IPS-20b (cell line): ENCODE measurements at regions not wholly inside any gene's neighbourhood (a gene's known extent, or its start where the extent isn't known, plus 50 kb on each side); places are given as distances from the start of the nearest gene placed in this dataset.
"Not testable (repeated sequence)": the region's sequence is repeated elsewhere in the genome, so short reads cannot be mapped to it uniquely, and the experiment has no call there.

Experiments used
- H3K27ac ChIP-seq: one replicate; pipeline ENCODE4 v1.5.1; 2013; ENCODE audit warnings: low read length
- H3K27me3 ChIP-seq: 2 replicates; pipeline ENCODE4 v1.6.1; 2013; ENCODE audit warnings: mild to moderate bottlenecking, low read length, inconsistent platforms; ENCODE audit not compliant: insufficient read depth
- H3K36me3 ChIP-seq: 2 replicates; pipeline ENCODE4 v1.6.1; 2013; ENCODE audit warnings: low read depth, mild to moderate bottlenecking, inconsistent platforms, low read length, moderate library complexity; ENCODE audit not compliant: insufficient read depth
- H3K4me1 ChIP-seq: 2 replicates; pipeline ENCODE4 v1.6.1; 2013; ENCODE audit warnings: mild to moderate bottlenecking, control low read depth, inconsistent platforms, low read length, moderate library complexity; ENCODE audit not compliant: insufficient read depth
- H3K4me3 ChIP-seq: 2 replicates; pipeline ENCODE4 v1.5.1; 2013; ENCODE audit warnings: mild to moderate bottlenecking, low read length, inconsistent platforms
- H3K9ac ChIP-seq: 2 replicates; pipeline ENCODE4 v1.6.1; 2013; ENCODE audit warnings: low read depth, mild to moderate bottlenecking, inconsistent platforms, low read length, moderate library complexity
- H3K9me3 ChIP-seq: 2 replicates; pipeline ENCODE4 v1.6.1; 2013; ENCODE audit warnings: mild to moderate bottlenecking, low read depth, low read length, inconsistent platforms; ENCODE audit not compliant: insufficient read depth

DNA sequence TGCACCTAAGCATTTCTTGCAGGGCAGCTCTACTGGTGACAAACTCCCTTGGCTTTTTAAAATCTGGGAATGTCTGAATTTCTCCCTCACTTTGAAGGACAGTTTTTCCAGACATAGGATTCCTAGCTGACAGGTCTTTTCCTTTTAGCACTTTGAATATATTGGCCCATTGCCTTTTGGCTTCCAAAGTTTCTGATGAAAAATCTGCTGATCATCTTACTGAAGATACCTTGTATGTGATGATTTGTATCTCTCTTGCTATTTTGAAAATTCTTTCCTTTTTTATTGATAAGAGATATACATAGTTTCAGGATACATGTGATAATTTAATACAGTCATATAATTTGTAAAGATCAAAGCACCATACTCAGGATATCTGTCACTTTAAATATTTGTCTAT, 211.1 kb downstream of the ZIC5 start:
- Histone ChIP-seq H3K36me3 (no peaks in the 10 kb centered on the region; the same call in 1 of the 2 replicates), H3K9ac (no peak overlapping the region), H3K9me3 (peaks cover 13% of the 10 kb centered on the region; the same call in 1 of the 2 replicates), H3K27ac (no peak overlapping the region), H3K4me3 (no peak overlapping the region), H3K4me1 (peaks cover 13% of the 10 kb centered on the region; the same call in 1 of the 2 replicates), H3K27me3 (no peaks in the 10 kb centered on the region)

DNA sequence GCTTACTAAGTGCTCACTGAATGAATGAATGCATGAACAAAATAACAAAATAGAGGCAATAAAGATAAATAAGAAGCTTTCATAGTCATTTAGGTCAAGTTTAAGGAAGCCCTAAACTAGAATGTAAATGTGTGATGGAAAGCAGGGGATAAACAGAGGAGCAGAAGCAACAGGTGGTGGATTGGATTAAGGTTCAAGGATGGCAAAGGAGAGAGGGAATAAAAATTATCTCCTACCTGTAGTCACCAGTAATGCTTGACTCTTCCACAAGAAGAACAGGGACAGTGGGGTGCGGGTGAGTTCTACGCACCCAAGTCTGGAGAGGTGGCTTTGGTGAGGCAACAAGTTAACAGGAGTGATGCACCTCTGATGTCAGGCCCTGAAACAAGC, 212.4 kb downstream of the ZIC5 start:
- Histone ChIP-seq H3K9ac (no peak overlapping the region), H3K27me3 (no peaks in the 10 kb centered on the region), H3K27ac (no peak overlapping the region), H3K4me3 (no peak overlapping the region), H3K36me3 (no peaks in the 10 kb centered on the region; the same call in 1 of the 2 replicates), H3K4me1 (peaks cover 13% of the 10 kb centered on the region; the same call in 1 of the 2 replicates), H3K9me3 (peaks cover 13% of the 10 kb centered on the region; the same call in 1 of the 2 replicates)

GRCh38 chr13:99758460-99759162, 213.0 kb downstream of the ZIC5 start:
- no peak overlapping the region for H3K9ac ChIP-seq
- no peaks in the 10 kb centered on the region; the same call in 1 of the 2 replicates for H3K36me3 ChIP-seq
- H3K9me3 ChIP-seq: peaks cover 13% of the 10 kb centered on the region; the same call in 1 of the 2 replicates
- H3K27ac ChIP-seq: peak overlapping the region; percentile 31
- no peak overlapping the region for H3K4me3 ChIP-seq
- H3K27me3 ChIP-seq: no peaks in the 10 kb centered on the region
- H3K4me1 ChIP-seq: peaks cover 13% of the 10 kb centered on the region; the same call in 1 of the 2 replicates

DNA sequence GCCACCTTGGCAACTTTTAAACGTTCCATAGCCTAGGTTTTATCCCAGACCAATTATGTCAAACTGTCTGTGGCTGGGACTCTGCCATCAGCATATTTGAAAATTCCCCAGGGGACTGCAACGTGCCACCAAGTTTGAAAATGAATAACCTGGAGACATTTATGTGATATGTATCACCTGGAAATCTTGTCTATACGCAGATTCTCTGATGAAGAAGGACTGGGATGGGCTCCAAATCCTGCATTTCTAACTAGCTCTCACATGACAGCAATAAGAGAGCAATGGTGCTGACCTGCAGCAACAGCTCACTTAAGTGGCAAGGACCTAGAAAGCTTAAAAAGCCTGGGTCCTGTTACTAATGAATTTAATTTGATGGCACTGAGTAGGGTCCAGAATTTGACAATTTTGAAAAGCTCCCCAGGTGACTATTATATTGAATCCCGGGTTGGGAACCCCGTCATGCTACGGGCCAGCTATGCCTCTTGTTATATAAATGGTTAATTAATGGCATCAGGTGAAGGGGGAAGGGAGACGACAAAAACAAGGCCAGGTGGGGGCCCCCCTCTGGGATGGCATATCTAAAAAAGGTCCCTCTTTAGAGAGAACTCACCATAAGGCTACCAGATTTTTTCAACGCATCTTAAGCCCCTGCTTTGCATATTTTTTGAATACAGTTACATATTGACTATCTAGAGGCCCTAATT, 213.7 kb downstream of the ZIC5 start:
- no peaks in the 10 kb centered on the region; the same call in 1 of the 2 replicates for H3K36me3 ChIP-seq
- no peaks in the 10 kb centered on the region for H3K27me3 ChIP-seq
- H3K9me3 ChIP-seq: peaks cover 13% of the 10 kb centered on the region; the same call in 1 of the 2 replicates
- no peak overlapping the region for H3K9ac ChIP-seq
- peaks cover 13% of the 10 kb centered on the region; the same call in 1 of the 2 replicates for H3K4me1 ChIP-seq
- no peak overlapping the region for H3K27ac ChIP-seq
- H3K4me3 ChIP-seq: no peak overlapping the region

GRCh38 chr13:99756281-99756680, 215.3 kb downstream of the ZIC5 start:
- no peak overlapping the region for H3K27ac ChIP-seq
- H3K4me3 ChIP-seq: no peak overlapping the region
- peaks cover 10% of the 10 kb centered on the region; the same call in 1 of the 2 replicates for H3K9me3 ChIP-seq
- H3K36me3 ChIP-seq: no peaks in the 10 kb centered on the region; the same call in 1 of the 2 replicates
- H3K27me3 ChIP-seq: no peaks in the 10 kb centered on the region
- H3K4me1 ChIP-seq: peaks cover 13% of the 10 kb centered on the region; the same call in 1 of the 2 replicates
- no peak overlapping the region; the same call in 1 of the 2 replicates for H3K9ac ChIP-seq

- not testable (repeated sequence) for H3K27ac ChIP-seq, H3K4me3 ChIP-seq, H3K27me3 ChIP-seq, H3K9me3 ChIP-seq, H3K36me3 ChIP-seq, H3K9ac ChIP-seq
- peaks cover 13% of the 10 kb centered on the region; the same call in 1 of the 2 replicates for H3K4me1 ChIP-seq
Observed at GRCh38 chr13:99754750-99755149, 216.8 kb downstream of the ZIC5 start.

DNA sequence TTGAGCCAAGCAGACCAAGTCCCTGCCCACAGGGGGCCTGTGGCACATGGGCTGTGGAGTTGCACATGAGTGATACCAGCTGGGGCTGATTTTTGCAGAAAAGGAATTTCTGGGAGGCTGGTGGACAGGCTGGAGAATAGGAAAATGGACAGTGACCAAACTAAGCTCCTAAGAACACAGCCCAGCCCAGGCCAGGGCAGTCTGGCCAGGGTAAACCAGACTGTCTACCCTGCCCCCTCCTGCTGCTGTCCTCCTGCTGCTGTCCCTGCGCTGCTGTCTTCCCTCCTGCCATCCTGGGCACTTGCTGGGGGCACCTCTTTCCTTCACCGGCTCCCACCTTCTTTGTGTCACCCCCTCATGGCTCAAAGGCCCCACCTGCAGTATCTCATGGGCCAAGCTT, 219.2 kb downstream of the ZIC5 start:
- no peak overlapping the region for H3K4me3 ChIP-seq
- no peaks in the 10 kb centered on the region for H3K9me3 ChIP-seq
- no peak overlapping the region for H3K27ac ChIP-seq
- H3K27me3 ChIP-seq: no peaks in the 10 kb centered on the region
- H3K36me3 ChIP-seq: no peaks in the 10 kb centered on the region
- H3K9ac ChIP-seq: no peak overlapping the region
- peaks cover 12% of the 10 kb centered on the region; the same call in 1 of the 2 replicates for H3K4me1 ChIP-seq

DNA sequence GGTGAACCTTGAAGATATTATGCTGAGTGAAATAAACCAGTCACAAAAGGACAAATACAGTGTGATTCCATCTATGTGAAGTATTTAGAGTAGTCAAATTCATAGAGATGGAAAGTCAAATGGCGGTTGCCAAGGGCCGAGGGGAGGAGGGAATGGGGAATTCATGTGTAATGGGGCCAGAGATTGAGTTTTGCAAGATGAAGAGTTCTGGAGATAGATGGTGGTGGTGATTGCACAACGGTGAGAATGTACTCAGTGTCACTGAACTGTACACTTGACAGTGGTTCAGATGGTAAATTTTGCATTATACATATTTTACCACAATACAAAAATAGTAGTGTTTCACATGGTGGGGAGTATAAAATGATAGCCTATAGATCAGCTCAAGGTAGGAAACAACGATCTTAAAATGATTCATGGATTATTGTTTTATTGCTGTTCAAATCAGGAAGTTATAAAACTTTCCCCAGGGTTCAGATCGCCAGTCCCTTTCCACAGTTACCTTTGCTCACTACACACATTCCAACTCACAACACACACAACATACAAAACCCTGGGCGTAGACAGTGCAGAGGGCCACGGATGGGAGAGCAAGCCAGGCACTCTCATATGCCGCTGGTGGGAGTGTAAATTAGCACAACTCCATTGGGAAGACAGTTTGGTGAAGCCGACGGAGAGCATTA, 219.9 kb downstream of the ZIC5 start:
- Histone ChIP-seq H3K4me3 (no peak overlapping the region), H3K9ac (no peak overlapping the region), H3K9me3 (no peaks in the 10 kb centered on the region), H3K27ac (no peak overlapping the region), H3K4me1 (peaks cover 16% of the 10 kb centered on the region), H3K36me3 (no peaks in the 10 kb centered on the region), H3K27me3 (no peaks in the 10 kb centered on the region)

- Histone ChIP-seq H3K9ac (no peak overlapping the region), H3K4me1 (peaks cover 18% of the 10 kb centered on the region), H3K4me3 (no peak overlapping the region), H3K9me3 (no peaks in the 10 kb centered on the region), H3K36me3 (no peaks in the 10 kb centered on the region), H3K27ac (no peak overlapping the region), H3K27me3 (no peaks in the 10 kb centered on the region)
Observed at GRCh38 chr13:99750951-99751350, 220.6 kb downstream of the ZIC5 start.

GRCh38 chr13:99749271-99750019, 222.1 kb downstream of the ZIC5 start:
- H3K4me1 ChIP-seq: peaks cover 31% of the 10 kb centered on the region
- H3K36me3 ChIP-seq: no peaks in the 10 kb centered on the region
- no peaks in the 10 kb centered on the region for H3K27me3 ChIP-seq
- no peak overlapping the region for H3K27ac ChIP-seq
- H3K4me3 ChIP-seq: no peak overlapping the region
- H3K9ac ChIP-seq: no peak overlapping the region; the same call in 1 of the 2 replicates
- H3K9me3 ChIP-seq: no peaks in the 10 kb centered on the region

DNA sequence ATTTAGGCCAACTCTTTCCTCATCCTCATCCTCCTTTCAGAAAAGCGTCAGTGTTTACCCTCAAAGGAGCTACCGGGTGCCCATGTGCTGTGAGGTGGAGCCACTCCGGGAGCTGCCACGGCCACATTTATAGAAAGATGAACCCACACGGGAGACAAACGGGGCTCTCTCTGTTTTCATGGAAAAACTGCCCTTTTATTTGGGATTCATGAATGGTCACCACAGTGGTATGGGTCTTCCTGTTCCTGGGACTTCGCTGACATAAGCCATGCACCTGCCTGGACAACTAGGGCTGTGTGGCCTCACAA, 224.2 kb downstream of the ZIC5 start:
- Histone ChIP-seq H3K36me3 (no peaks in the 10 kb centered on the region), H3K9ac (peak overlapping the region; percentile 84; the same call in 1 of the 2 replicates), H3K4me1 (peaks cover 45% of the 10 kb centered on the region), H3K4me3 (peak overlapping the region; percentile 47), H3K27ac (peak overlapping the region; percentile 84), H3K9me3 (no peaks in the 10 kb centered on the region), H3K27me3 (no peaks in the 10 kb centered on the region)
